Epithelial cell of proximal tubule (primary cell): ENCODE measurements at regions not wholly inside any gene's neighbourhood (a gene's known extent, or its start where the extent isn't known, plus 50 kb on each side); places are given as distances from the start of the nearest gene placed in this dataset.
A peak's percentile ranks its signal among the peaks of the same experiment; 100 is the strongest.

Experiments used
- DNase-seq: peaks from one replicate; pipeline ENCODE4 v3.0.0-alpha.2; 2011; ENCODE audit warnings: low read depth
- H3K4me3 ChIP-seq: 2 replicates; pipeline ENCODE4 v1.5.1; 2011; ENCODE audit warnings: low read depth, mild to moderate bottlenecking, low read length
- CTCF ChIP-seq: conservative IDR thresholded peaks from 2 replicates; pipeline ENCODE4 v1.5.1; 2012; ENCODE audit warnings: low read depth, mild to moderate bottlenecking, low read length

GRCh38 chr4:152101556-152102435, 341.0 kb upstream of the GATB start:
- TF ChIP-seq CTCF: no peak
- no peak for DNase-seq
- no peak overlapping the region for H3K4me3 ChIP-seq

GRCh38 chr4:152100379-152101201, 339.8 kb upstream of the GATB start:
- no peak for DNase-seq
- TF ChIP-seq CTCF: no peak
- H3K4me3 ChIP-seq: no peak overlapping the region

- DNase-seq: no peak
- TF ChIP-seq CTCF: no peak
- no peak overlapping the region for H3K4me3 ChIP-seq
Observed at GRCh38 chr4:152099981-152100378, 339.2 kb upstream of the GATB start.

- H3K4me3 ChIP-seq: no peak overlapping the region
- peak; percentile 33 for TF ChIP-seq CTCF
- no peak for DNase-seq
Observed at GRCh38 chr4:152099555-152099954, 338.7 kb upstream of the GATB start.

GRCh38 chr4:152099061-152099425, 338.2 kb upstream of the GATB start:
- H3K4me3 ChIP-seq: no peak overlapping the region
- TF ChIP-seq CTCF: no peak
- no peak for DNase-seq

GRCh38 chr4:152098365-152099060, 337.7 kb upstream of the GATB start:
- H3K4me3 ChIP-seq: no peak overlapping the region
- no peak for DNase-seq
- TF ChIP-seq CTCF: no peak
